ENCODE measurements at regions not wholly inside any gene's neighbourhood (a gene's known extent, or its start where the extent isn't known, plus 50 kb on each side); places are given as distances from the start of the nearest gene placed in this dataset.

GRCh38 chr7:119918185-119918584, 354.8 kb upstream of the KCND2 start:
- DNase-seq (no peak), ATAC-seq (no peak)
- Mint-ChIP-seq H3K9me3 (ENCODE audit: low read depth) (peaks cover 23% of the 10 kb centered on the region), H3K27ac (no peak overlapping the region), H3K4me3 (no peak overlapping the region), H3K27me3 (no peaks in the 10 kb centered on the region), H3K36me3 (ENCODE audit: low read depth) (no peaks in the 10 kb centered on the region), H3K4me1 (no peaks in the 10 kb centered on the region)
- intact Hi-C loops (cut with DNase I, micrococcal nuclease) = no loop called here
- POLR2A ChIA-PET = no interaction called here
- CTCF ChIA-PET = no interaction called here

GRCh38 chr7:119919986-119920385, 353.0 kb upstream of the KCND2 start:
- no peak for ATAC-seq
- Mint-ChIP-seq H3K9me3 (ENCODE audit: low read depth) (peaks cover 14% of the 10 kb centered on the region), H3K36me3 (ENCODE audit: low read depth) (no peaks in the 10 kb centered on the region), H3K4me3 (no peak overlapping the region), H3K27me3 (no peaks in the 10 kb centered on the region), H3K27ac (no peak overlapping the region), H3K4me1 (no peaks in the 10 kb centered on the region)
- DNase-seq = no peak
- intact Hi-C loops (cut with DNase I, micrococcal nuclease) = no loop called here
- ChIA-PET POLR2A (no interaction called here), CTCF (no interaction called here)

- Mint-ChIP-seq H3K9me3 (ENCODE audit: low read depth) (peaks cover 5% of the 10 kb centered on the region), H3K4me3 (no peak overlapping the region), H3K36me3 (ENCODE audit: low read depth) (no peaks in the 10 kb centered on the region), H3K27ac (no peak overlapping the region), H3K4me1 (no peaks in the 10 kb centered on the region), H3K27me3 (no peaks in the 10 kb centered on the region)
- CTCF ChIA-PET = no interaction called here
- DNase-seq (no peak), ATAC-seq (no peak)
- POLR2A ChIA-PET = no interaction called here
- intact Hi-C loops (cut with DNase I, micrococcal nuclease) = no loop called here
Observed at GRCh38 chr7:119925581-119926289, 347.2 kb upstream of the KCND2 start.

DNA sequence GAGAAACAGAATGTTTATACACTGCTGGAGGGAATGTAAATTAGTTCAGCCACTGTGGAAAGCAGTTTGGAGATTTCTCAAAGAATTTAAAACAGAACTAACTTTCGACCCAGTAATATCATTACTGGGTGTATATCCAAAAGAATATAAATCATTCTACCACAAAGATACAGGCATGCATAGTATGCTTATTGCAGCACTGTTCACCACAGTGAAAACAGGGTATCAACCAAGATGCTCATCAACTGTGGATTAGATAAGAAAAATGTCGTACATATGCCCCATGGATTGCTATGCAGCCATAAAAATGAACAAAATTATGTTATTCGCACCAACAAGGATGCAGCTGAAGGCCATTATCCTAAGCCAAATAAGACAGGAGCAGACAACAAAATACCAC, 343.1 kb upstream of the KCND2 start:
- no peaks in the 10 kb centered on the region for H3K36me3 Mint-ChIP-seq (ENCODE audit: low read depth)
- ChIA-PET CTCF (no interaction called here), POLR2A (no interaction called here)
- H3K27ac Mint-ChIP-seq = no peak overlapping the region
- H3K4me1 Mint-ChIP-seq = no peaks in the 10 kb centered on the region
- H3K4me3 Mint-ChIP-seq = no peak overlapping the region
- DNase-seq (no peak), ATAC-seq (no peak)
- no peaks in the 10 kb centered on the region for H3K27me3 Mint-ChIP-seq
- peaks cover 1% of the 10 kb centered on the region for H3K9me3 Mint-ChIP-seq (ENCODE audit: low read depth)
- intact Hi-C loops (cut with DNase I, micrococcal nuclease) = loop anchor here in 1 of 2 experiments (10.0 kb wide), 1 partner anchor 625 kb away; no protein-coding TSS in a partner anchor

DNA sequence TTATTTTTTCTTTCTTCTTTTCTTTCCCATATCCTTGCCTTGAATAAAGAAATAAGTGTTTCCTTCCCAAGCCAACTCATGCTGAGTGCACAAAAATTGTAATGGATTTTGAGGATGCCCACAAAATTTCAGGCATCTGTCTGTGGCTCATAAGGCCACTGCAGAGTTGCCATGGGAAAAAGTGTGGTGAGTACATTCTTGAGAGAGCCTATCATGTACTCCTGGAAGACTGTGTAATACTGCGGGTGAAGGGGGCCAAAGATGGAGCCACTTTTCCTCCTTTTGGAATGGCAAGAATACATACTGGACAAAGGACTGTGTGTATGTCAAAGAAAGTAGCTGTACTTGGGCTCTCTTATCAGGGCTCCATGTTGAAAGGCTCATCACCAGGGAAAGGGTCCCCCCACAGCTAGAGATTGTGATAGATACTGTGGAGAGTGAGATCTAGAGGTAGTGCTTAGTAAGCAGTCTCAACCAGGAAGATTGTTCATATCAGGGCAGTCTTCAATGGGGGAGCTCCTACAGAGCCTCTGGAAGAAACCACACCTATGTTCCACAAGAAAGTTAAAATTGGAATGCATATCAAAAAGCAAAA, 341.6 kb upstream of the KCND2 start:
- H3K4me1 Mint-ChIP-seq = no peaks in the 10 kb centered on the region
- CTCF ChIA-PET = no interaction called here
- POLR2A ChIA-PET = no interaction called here
- intact Hi-C loops (cut with DNase I, micrococcal nuclease) = loop anchor here in 1 of 2 experiments (10.0 kb wide), 1 partner anchor 623 kb away; no protein-coding TSS in a partner anchor
- ATAC-seq (no peak), DNase-seq (no peak)
- peaks cover 1% of the 10 kb centered on the region for H3K9me3 Mint-ChIP-seq (ENCODE audit: low read depth)
- no peaks in the 10 kb centered on the region for H3K27me3 Mint-ChIP-seq
- no peak overlapping the region for H3K27ac Mint-ChIP-seq
- H3K36me3 Mint-ChIP-seq (ENCODE audit: low read depth) = no peaks in the 10 kb centered on the region
- no peak overlapping the region for H3K4me3 Mint-ChIP-seq

GRCh38 chr7:119935418-119936025, 337.5 kb upstream of the KCND2 start:
- CTCF ChIA-PET = interaction anchor here (0.6 to 0.7 kb wide), 2 partner anchors 22 to 613 kb away, joined by 3 read pairs; no protein-coding TSS in a partner anchor
- ATAC-seq = no peak
- intact Hi-C loops (cut with DNase I, micrococcal nuclease) = loop anchor here in 1 of 2 experiments (2.0 to 10.0 kb wide), 3 partner anchors 337 to 789 kb away; partner anchors contain the start of gene KCND2
- H3K36me3 Mint-ChIP-seq (ENCODE audit: low read depth) = no peaks in the 10 kb centered on the region
- no peak overlapping the region for H3K27ac Mint-ChIP-seq
- no peak for DNase-seq
- no peak overlapping the region for H3K4me3 Mint-ChIP-seq
- POLR2A ChIA-PET = no interaction called here
- no peaks in the 10 kb centered on the region for H3K9me3 Mint-ChIP-seq (ENCODE audit: low read depth)
- no peaks in the 10 kb centered on the region for H3K27me3 Mint-ChIP-seq
- no peaks in the 10 kb centered on the region for H3K4me1 Mint-ChIP-seq

DNA sequence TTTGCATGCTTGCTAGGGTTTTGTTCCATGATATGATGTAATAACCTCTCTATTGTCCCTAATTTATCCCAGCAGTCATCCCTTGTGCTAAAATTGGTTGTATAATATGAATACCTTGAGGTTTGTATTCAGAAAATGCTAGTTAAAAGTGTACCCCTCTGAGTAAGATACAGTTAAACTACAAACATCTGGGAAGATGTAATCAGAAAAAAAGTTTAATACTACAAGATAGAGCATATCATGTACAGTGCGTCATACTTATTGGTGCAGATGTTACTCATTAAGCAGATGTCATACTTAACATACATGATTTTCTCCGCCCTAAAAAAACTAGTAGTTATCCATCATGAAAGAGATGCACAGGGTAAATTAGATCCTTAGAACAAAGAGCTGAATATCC, 336.1 kb upstream of the KCND2 start:
- ATAC-seq (no peak), DNase-seq (no peak)
- ChIA-PET POLR2A (no interaction called here), CTCF (no interaction called here)
- intact Hi-C loops (cut with DNase I, micrococcal nuclease) = loop anchor here in 1 of 2 experiments (5.0 to 10.0 kb wide), 2 partner anchors 335 to 618 kb away; partner anchors contain the start of gene KCND2
- Mint-ChIP-seq H3K9me3 (ENCODE audit: low read depth) (no peaks in the 10 kb centered on the region), H3K4me3 (no peak overlapping the region), H3K27me3 (no peaks in the 10 kb centered on the region), H3K27ac (no peak overlapping the region), H3K4me1 (no peaks in the 10 kb centered on the region), H3K36me3 (ENCODE audit: low read depth) (no peaks in the 10 kb centered on the region)

- ChIA-PET CTCF (no interaction called here), POLR2A (no interaction called here)
- Mint-ChIP-seq H3K9me3 (ENCODE audit: low read depth) (no peaks in the 10 kb centered on the region), H3K27ac (no peak overlapping the region), H3K4me1 (no peaks in the 10 kb centered on the region), H3K27me3 (no peaks in the 10 kb centered on the region), H3K4me3 (no peak overlapping the region), H3K36me3 (ENCODE audit: low read depth) (no peaks in the 10 kb centered on the region)
- ATAC-seq (no peak), DNase-seq (no peak)
- intact Hi-C loops (cut with DNase I, micrococcal nuclease) = loop anchor here in 1 of 2 experiments (5.0 to 10.0 kb wide), 2 partner anchors 335 to 617 kb away; partner anchors contain the start of gene KCND2
Observed at GRCh38 chr7:119937745-119938144, 335.2 kb upstream of the KCND2 start.

- ChIA-PET CTCF (no interaction called here), POLR2A (no interaction called here)
- Mint-ChIP-seq H3K27ac (no peak overlapping the region), H3K4me1 (no peaks in the 10 kb centered on the region), H3K9me3 (ENCODE audit: low read depth) (no peaks in the 10 kb centered on the region), H3K4me3 (no peak overlapping the region), H3K36me3 (ENCODE audit: low read depth) (no peaks in the 10 kb centered on the region), H3K27me3 (no peaks in the 10 kb centered on the region)
- intact Hi-C loops (cut with DNase I, micrococcal nuclease) = no loop called here
- ATAC-seq (no peak), DNase-seq (no peak)
Observed at GRCh38 chr7:119943942-119944600, 328.9 kb upstream of the KCND2 start.

- ChIA-PET POLR2A (no interaction called here), CTCF (no interaction called here)
Observed at GRCh38 chr7:119944601-119944972, 328.4 kb upstream of the KCND2 start.

GRCh38 chr7:119945822-119946221, 327.2 kb upstream of the KCND2 start:
- ChIA-PET CTCF (no interaction called here), POLR2A (no interaction called here)
- Mint-ChIP-seq H3K36me3 (ENCODE audit: low read depth) (no peaks in the 10 kb centered on the region), H3K4me3 (no peak overlapping the region), H3K9me3 (ENCODE audit: low read depth) (peaks cover 3% of the 10 kb centered on the region), H3K4me1 (no peaks in the 10 kb centered on the region), H3K27me3 (no peaks in the 10 kb centered on the region), H3K27ac (no peak overlapping the region)
- DNase-seq (no peak), ATAC-seq (no peak)
- intact Hi-C loops (cut with DNase I, micrococcal nuclease) = no loop called here

More at GRCh38 chr7:119944601-119944972, 328.4 kb upstream of the KCND2 start:
- Mint-ChIP-seq H3K27me3 (no peaks in the 10 kb centered on the region), H3K4me1 (no peaks in the 10 kb centered on the region), H3K27ac (no peak overlapping the region), H3K9me3 (ENCODE audit: low read depth) (no peaks in the 10 kb centered on the region), H3K4me3 (no peak overlapping the region), H3K36me3 (ENCODE audit: low read depth) (no peaks in the 10 kb centered on the region)
- ATAC-seq = no peak
- intact Hi-C loops (cut with DNase I, micrococcal nuclease) = no loop called here
- DNase-seq = no peak

- ChIA-PET POLR2A (no interaction called here), CTCF (no interaction called here)
- intact Hi-C loops (cut with DNase I, micrococcal nuclease) = no loop called here
- no peak for ATAC-seq
- H3K4me3 Mint-ChIP-seq = no peak overlapping the region
- H3K36me3 Mint-ChIP-seq (ENCODE audit: low read depth) = no peaks in the 10 kb centered on the region
- H3K27me3 Mint-ChIP-seq = no peaks in the 10 kb centered on the region
- peaks cover 5% of the 10 kb centered on the region for H3K9me3 Mint-ChIP-seq (ENCODE audit: low read depth)
- DNase-seq = no peak
- no peak overlapping the region for H3K27ac Mint-ChIP-seq
- H3K4me1 Mint-ChIP-seq = no peaks in the 10 kb centered on the region
Observed at GRCh38 chr7:119949053-119949452, 323.9 kb upstream of the KCND2 start.

Data from activated CD4-positive, alpha-beta T cell treated with anti-CD3 and anti-CD28 coated beads for 36 hours (primary cell).